ENCODE measurements at regions not wholly inside any gene's neighbourhood (a gene's known extent, or its start where the extent isn't known, plus 50 kb on each side); places are given as distances from the start of the nearest gene placed in this dataset.

DNA sequence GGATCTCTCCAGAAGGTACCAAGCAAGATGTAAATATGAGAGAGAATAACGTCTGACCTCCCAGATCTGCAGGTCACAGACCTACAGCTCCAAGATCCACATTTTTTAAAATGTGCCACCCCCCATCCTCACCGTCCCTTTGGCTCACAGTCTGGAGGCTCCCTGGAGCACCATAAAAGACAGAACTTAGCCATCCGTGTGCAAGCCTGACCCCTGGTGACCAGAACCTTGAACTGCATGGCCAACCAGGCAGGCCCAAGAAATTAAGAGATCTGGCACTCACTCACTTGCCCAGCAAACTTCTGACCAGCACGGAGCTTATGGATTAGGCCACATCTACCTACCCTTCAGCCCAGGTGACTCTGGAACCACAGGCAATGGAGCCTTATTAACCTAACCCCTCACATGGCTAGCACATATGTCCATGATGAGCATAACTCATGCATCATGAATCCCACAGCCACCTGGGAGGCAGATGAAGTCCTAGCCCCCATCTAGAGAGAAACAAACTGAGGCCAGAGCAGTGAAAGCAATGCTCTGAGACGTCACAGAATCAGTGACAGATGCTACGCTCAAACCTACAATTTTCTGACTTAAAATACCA, 275.3 kb downstream of the UACA start:
- DNase-seq, result peak; percentile 54

DNA sequence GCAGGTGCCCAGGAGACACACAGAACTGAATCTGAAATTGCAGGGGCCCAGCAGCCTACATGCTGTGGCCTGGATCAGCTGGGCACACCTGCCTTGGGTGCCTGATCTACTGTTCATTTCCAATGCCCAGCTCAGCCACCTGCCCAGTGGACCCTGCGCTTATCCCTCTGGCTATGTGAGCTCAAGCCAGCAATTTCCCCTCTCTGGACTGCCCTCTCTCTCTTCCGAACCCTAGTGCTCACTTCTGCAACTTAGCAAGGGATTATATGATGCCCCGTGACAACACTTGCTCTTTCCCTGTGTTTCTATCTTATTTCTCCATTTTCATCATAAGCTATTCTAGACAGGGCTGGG, 276.0 kb downstream of the UACA start:
- no peak for DNase-seq

DNA sequence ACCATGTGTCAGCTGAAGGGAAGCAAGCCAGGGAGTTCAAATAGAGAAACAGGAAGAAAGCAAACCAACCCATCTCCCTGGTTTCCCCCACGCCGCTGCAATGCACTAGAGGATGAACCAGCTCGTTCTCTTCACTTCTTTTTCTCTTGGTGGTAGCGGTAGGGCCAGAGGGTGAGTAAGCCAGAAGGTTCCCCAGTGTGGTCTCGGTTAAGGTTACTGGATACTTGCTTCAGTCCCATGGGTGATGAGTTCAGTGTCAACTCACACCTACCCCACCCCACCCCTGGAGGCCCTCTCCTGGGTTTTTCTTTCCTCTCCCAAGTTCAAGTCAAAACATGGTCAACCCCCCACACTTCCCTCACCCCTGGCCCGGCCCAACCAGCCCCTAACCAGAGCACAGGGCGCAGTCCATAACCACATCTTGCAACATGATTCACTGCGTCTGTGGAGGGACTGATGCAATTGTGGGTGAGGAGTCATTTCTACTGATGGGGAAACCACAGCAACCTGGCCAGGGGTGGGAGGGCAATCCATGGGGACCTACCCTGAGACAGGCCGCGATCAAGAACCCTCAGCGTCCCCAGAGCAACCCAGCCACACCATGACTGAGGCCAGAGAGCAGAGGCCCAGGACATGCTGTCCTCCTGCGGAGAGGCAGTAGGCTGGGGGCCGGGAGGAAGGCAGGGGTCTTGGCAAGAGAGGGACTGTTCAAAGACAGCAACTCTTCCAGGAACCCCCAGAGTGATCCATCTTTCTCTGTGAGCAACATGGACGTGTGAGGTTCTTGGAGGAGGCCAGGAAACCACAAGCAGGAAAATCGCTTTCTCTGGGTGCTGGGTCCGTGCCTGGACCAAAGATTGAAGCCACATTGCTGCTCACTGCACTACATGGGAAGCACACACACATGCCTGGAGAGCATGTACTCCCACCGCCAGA, 276.6 kb downstream of the UACA start:
- DNase-seq, result no peak

DNA sequence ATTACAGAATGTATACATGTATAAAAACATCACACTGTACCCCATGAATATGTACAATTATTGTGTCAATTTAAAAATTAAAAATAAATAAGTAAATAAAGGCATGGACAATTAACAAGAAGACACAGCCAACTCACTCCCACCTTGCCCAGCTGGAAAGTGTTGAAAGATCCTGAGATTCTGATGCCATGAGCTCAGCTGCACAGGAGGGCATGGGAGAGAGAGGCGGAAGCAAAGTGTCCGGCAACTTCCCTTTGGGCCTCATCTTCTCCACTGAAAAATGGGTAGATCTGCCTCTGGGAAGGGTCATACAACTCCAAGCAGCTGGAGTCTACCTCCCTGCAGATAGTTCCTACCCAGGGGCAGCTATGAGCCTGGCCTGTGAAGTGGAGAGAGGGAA, 277.3 kb downstream of the UACA start:
- no peak for DNase-seq

DNA sequence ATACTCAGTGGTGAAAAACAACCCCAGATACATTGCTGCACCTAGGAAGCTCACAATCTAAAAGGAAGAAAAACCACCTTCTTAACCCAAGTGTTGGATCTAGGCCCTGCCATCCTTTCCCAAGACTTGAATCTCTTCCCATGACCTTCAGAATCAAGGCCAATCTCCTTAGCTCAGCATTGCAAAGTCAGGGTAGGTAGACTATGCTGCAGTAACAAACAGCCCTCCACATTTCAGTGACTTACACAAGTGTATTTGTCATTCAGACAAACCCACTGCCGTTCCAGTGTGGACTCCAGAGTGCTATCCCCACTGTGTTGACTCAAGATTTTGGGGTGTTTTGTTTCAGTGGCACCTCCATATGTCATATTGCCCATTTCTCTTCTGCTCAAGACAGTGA, 278.4 kb downstream of the UACA start:
- no peak for DNase-seq

DNA sequence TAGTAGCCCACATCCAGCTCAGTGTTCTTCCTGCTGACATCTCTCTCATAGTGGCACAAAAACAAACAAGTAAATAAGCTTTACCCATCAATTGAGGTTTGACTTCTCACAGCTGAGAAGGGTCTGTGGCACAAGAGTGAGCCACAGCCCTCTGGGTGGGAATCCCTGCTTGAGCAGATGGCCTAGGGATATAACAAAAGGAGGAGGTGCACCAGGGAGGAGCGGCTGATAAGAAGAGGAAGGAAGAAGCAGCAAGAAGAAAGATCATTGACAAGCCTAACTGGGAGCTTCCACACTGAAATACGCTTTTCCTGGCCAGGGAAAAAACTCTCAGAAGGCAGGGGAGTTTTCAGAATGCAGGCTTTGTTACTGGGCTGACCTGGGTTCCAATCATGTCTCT, 279.8 kb downstream of the UACA start:
- peak; percentile 3 for DNase-seq

DNA sequence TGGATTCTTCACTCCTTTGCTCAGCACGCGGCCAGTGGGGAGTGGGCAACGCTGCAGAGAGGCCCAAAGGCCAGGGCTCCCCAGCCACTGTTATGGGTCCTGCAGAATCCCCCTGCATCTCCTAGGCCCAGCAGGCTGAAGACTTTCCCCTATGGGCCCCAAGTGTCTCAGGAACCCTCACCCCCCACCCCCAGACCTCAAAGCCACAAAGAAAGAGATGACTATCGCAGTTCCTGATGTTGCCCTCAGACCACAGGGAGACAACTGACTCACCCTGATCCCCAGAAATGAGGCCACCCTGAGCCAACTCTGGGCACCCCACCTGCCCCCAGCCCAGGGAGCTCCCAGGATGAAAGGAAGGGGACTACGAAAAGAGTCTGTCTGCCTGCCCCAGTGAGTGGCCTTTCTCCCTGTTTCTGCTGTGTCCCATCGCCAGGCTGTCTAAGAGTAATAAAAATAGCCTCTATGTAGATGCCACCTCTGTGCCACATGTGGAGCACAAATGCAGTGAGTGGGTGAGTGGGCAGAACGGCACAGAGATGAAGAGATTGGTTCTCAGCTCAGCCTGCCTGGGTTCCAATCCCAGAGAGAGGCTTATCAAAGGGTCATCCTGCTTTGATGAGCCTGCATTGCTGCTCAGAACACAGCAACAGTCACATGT, 283.0 kb downstream of the UACA start:
- no peak for DNase-seq

DNA sequence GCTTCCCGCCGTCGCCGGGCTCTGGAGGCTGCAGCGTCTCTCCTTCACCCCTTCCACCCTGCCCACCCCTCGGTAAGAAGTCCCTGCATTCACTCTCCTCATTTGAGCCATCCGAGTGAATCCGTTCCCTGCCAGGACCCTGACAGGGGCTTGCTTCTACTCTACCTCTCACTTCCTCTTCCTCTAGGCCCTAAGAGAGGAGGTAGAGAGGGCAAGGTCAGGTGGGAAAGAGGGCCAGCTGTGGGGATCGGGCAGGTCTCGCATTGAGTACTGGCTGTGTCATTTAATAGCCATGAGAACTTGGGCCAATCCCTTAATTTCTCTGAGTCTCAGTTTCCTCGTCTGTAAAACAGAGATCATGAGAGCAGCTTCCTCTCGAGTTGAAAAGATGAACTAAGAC, 283.6 kb downstream of the UACA start:
- no peak for DNase-seq

DNA sequence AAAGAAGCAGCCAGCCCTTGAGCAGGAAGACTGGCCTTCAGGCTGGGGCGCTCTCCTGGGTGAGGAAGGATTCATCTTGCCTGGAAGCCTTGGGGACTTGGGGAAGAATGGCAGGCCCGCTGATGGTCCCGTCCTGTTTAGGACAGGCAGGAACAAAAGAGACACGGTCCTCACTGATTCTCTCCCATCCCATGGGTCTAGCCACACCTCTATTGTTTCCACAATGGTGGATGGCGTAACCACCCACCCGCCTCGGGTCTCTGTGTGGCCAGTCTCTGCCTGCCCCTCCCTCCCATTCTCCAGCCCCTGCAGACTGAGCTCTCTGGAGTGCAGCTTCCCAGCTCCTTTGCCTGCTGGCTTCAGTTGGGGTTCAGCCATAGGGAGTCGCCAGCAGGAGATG, 284.3 kb downstream of the UACA start:
- no peak for DNase-seq

DNA sequence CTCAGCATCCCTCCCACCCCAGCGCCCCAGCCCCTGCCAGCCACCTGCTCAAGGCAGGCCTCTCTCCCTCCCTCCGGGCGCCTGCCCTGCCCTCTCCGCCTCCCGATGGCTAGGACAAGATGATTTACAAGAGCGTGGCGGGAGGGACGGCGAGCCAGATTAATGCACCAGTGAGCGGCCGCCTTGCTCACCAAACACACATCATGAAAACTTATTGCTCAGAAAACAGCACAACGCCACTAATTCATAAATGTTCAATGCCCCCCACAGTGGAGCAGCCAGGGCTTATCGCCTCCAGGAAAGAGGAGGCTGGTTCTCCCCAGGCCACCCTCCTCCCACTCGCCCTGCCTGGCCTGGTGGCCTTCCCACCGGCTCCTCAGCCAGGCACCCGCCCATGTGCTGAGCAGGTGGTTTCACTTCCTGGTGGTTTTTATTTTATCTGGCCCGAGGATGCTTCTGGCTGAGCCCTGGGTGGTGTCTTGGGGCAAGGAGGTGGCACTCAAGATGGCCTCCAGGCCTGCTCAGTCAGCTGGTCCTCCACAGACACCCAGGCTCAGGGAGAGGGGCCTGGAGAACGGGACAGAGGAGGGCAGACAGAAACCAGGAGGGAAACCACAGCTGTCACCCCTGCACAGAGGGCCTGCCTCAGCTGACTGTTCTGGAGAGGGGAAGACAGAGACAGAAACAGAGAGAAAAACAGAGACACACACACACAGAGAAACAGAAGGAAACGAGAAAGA, 284.9 kb downstream of the UACA start:
- peak; percentile 84 for DNase-seq

DNA sequence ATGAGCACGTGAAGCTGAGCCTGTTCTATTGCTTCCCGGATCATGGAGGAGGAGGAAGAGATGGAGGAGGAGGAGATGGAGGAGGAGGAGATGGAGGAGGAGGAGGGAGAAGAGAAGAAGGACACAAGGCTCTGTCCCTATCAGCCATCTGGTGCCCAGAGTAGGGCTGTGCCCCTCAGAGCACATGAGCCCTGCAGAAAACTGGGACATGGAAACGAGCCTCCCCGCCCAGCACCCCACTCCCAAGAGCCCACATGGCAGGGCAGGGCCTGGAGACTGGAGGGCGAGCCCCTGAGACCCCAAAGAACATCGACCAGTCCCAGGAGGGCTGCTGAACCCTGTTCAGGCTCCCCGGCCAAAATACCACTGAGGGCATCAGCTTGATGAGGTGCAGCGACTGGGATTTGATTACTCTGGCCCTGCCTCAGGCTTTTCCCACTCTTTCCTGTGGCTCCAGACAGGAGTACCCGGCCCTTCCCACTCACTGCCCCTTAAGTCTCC, 285.6 kb downstream of the UACA start:
- DNase-seq, result no peak

DNA sequence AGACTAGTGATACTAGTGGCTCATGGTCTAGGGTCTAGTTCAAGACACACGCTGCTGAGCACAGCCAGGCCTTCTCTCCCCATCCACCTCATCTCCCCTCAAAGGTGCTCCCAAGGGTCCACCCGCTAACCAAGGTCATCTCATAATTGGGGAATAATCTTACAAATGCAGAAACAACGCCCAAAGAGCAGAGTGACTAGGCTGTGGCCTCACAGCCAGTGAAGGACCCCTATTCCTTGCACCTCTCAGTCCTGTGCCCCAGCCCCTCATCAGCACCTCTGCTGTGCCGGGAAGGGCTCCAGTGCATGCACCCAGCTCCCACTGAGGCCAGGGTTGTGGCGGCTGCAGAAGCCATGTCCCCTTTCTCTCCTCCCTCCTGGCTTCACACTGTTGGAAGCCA, 286.9 kb downstream of the UACA start:
- DNase-seq, result no peak

DNA sequence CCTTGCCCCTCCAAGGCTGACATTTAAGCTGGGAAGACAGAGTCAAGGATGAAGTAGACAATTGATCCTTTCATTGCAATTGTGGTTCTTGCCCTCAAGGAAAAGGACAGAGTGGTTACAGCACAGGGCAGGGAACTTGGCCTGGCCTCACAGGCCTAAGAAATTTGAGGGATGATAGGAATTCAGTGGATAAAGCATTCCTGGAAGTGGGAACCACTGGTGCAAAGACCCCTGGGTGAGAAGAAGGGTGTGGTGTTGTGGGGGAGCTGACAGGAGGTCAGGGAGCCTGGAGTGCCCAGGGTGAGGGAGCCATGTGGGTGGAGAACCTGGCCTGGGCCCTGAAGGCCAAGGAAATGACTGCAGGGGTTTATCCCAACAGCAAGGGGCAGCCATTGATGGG, 287.4 kb downstream of the UACA start:
- no peak for DNase-seq

DNA sequence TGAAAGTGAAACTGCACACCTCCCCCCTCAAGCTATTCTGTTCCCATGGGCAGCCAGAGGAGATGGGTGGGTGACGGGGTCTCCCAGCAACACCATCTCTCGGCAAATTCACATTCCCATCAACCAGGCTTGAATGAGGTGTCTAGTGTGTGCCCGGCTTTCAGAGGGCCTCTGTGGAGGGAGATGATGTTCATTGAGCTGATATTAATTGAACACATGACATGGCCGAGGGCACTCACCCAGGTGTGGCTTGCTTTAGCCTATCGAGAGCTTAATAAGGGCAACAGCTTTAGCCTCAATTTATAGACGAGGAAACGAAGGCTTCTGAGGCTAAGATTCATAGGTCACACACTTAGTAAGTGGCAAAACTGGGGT, 288.0 kb downstream of the UACA start:
- no peak for DNase-seq

DNA sequence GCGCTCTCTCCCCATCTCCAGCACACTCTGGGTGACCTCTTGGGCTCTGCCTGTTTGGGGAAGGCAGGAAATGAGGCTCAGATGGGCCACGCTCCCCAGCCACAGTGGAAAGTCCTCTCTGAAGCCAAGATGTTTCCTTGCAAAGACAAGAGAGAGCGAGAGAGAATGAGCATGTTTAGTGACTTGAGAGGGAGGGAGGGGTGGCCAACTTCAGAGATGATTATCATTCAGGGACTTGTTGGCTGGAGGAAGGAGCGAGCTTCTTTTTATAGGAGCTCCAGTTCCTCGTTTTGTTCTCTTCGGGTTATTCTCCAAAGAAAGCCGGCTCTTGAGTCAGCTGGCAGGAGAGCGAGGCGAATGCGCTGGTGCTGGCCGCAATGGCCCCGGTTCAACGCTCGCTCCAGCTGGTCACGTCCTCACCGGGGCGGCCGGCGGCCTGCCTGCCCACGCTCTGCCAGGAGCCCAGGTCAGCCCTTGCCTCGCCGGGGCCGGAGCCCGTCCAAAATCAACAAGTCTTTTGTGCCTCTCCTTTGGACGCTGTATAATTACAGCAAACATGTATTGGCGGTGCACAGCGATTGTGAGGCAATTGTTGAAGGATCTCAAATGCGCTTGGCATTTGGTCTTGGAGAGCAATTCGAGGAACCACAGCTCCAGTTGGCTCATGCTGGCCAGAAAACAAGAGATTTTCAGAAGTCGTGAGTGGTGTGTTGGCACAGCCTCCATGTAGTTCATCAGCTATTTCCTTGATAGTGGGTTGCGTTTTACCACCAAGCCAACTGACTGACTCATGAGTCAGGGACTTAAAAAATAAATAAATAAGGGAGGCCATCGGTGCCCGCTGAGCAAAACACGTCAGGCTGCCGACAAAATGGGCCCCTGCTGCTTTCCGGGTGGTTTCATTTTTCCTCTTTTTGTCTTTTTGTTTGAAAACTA, 288.6 kb downstream of the UACA start:
- DNase-seq, result peak; percentile 85

DNA sequence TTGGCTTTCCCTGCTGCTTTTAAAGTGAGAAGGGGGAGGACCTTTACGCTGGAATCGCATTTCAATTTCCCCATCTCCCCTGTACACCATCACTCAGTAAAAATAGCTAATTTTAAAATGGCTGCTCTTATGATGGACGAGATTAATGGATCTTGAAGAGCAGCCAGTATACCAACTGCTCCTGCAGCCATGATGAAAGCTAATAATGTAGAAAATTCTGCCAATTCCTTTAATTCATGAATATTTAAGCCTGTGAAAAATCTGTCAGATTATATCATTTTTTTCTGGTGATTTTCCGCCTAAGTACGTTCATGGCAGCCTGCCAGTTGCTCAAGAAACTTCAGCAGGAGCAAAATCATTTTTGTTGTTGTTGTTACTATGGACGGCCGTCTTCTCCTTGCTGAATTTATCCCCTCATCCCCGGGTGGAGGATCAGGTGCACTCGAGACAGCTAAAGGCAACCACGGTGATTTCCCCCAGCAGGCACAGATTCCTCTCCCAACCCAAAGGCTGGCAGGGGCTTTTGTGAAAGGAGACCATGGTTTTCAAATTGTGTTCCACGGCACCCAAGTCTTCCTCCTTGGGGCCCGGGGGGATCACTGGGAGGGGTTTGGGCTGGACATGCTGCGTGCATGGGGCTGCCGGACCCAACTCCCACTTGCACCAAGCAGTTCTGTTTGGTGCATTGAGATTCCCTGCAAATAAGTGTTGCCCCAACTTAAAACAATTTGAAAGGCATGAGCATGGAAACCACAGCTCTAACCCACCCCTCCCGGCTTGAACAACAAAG, 289.6 kb downstream of the UACA start:
- DNase-seq, result no peak

DNA sequence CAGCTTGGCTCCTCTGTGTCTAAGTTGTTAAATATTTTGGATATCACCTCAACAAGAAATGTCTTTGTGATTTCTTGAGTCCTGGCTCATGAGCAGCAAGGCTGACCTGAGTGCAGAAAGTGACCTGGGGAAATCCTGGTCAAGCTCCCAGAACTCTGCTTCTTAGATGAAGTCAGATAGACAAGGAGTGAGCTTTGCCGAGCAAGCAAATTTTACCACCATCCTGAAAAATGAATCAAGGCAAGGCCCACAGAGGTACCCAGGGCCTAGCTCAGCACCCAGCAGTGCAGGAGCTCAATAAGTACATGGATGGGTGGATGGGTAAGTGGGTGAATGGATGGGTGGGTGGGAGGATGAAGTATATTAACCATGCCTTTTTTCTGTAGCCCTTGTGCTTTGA, 291.8 kb downstream of the UACA start:
- no peak for DNase-seq

DNA sequence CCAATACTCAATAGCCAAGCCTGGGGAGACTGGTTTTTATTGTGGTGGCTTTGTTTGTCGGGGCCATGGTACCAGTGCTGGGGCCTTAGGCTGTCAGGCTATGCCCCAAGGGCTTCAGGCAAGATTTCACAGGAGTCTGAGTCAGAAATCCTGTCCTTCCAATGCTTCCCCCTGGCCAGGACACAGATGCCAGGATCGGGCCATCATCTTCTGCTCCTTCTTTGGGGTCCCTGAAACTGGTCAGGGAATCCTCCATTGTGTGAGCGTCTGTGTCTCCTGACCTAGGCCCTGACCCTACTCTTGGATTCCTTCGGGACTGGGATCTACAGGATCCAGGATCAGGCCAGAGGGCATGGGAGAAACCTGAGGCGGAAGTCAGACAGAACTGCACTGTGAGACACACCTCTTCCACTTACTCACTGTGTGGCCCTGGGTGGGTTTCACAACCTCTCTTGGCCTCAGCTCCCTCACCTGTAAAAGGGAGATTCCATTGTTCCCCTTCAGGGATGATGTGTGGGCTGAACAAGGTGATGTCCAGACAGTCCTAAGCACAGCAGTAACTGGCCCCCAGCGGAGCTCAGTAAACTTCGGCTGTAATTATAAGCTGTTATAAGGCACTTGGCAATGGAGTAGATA, 292.7 kb downstream of the UACA start:
- no peak for DNase-seq

DNA sequence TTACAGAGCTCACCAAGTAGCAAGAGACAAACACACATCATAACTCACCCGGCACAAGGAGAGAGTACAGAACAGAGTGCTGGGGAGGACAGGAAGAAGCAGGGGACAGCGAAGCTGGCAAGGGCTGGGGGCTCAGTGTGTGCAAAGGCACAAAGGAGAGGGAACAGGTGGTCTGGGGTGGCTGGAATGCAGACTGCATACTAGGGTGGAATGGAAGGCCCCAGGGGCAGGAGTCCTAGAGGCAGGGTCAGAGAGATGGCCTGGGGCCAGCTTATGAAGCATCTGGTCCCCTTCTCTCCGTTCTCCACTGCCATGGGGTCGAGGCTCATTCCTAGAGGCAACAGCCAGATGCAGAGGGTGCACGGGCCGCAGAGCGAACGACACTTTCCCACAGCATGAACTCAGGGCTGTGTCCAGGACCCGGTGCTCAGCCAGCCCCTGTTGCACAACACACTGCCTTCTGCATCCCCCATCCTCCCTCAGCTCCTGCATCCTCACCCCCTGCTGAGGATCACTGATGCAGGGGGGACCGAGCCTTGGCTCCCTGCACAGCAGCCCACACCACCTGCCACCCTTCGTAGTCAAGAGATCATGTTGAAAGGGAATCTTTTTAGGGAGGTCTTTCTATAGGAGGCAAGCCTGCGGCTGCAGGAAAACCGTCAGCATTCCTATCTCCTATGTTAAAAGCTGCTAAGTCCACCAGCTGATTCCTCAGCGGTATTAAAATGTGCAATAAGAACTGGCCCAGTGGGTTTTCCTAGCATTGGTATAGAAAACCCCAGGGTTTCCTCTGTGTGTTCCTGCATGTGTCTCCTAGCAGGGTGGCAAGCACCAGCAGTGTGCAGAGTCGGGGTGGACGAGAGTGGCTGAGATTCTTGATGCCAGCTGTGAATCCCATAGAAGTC, 293.5 kb downstream of the UACA start:
- no peak for DNase-seq

DNA sequence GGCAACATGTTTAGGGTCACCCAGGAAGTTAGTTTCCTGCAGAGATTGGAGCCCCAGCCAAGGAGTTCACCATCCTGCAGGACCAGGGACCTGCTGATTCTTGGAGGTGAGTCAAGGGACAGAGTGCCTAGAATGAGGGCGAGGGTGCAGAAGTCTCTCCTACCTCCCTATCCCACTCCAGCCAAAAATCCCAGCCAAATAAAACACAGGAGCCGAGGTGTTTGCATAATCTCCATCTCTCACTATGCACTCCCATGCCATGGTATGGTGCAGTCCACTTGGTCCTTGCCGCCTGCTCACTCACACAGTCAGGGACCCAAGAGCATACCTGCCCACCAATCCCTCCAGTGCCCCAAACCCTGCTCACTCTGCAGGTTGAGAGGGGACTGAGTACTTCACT, 294.2 kb downstream of the UACA start:
- no peak for DNase-seq
